Activated naive CD4-positive, alpha-beta T cell treated with anti-CD3 and anti-CD28 coated beads, Interleukin-2, amount 50 U/mL, for 72 hours (primary cell): ENCODE measurements at regions not wholly inside any gene's neighbourhood (a gene's known extent, or its start where the extent isn't known, plus 50 kb on each side); places are given as distances from the start of the nearest gene placed in this dataset.

ENCODE experiments used
- ATAC-seq, 2 donors: fragments of 150-1000 bp; cut with Tn5 transposase; 2 replicates each; pipeline ENCODE4 v1.10.0; 2021; ENCODE audit warnings: mild to moderate bottlenecking in 2 of 2, moderate library complexity in 2 of 2
- DNase-seq, 2 donors: peaks; one replicate each; pipeline ENCODE4 v3.0.0; 2021 to 2022; ENCODE audit warnings: low spot score in 2 of 2
- H3K27ac Mint-ChIP-seq, 2 donors: one replicate each; pipeline ENCODE4 v1.8.0; 2022; ENCODE audit warnings: mild to moderate bottlenecking in 2 of 2, mixed read lengths in 2 of 2
- H3K36me3 Mint-ChIP-seq, 2 donors: one replicate each; pipeline ENCODE4 v1.8.0; 2022; ENCODE audit warnings: mixed read lengths in 2 of 2
- H3K9me3 Mint-ChIP-seq, 2 donors: one replicate each; pipeline ENCODE4 v1.8.0; 2022; ENCODE audit warnings: mixed read lengths in 2 of 2

DNA sequence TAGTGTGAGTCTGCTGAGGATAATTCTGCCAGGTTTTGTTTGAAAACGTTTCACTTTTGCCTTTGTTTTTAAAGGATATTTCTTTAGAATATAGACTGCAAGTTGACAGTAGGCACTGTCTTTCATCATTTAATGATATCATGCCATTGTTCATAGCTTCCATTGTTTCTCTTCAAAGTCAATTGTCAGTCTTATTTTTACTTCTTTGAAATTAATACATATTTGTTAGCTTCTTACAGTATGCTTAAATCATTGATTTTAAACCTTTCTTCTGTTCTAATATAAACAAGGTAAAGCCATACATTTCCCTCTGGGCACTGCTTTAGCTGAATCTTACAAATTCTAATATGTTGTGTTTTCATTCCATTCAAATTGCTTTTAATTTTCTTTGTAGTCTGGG, 62.3 kb upstream of the PARVA start:
- DNase-seq (no peak), ATAC-seq (no peak)
- Mint-ChIP-seq H3K9me3 (peaks cover 6 to 10% of the 10 kb centered on the region in 2 donors), H3K36me3 (no peaks in the 10 kb centered on the region), H3K27ac (no peak overlapping the region)

DNA sequence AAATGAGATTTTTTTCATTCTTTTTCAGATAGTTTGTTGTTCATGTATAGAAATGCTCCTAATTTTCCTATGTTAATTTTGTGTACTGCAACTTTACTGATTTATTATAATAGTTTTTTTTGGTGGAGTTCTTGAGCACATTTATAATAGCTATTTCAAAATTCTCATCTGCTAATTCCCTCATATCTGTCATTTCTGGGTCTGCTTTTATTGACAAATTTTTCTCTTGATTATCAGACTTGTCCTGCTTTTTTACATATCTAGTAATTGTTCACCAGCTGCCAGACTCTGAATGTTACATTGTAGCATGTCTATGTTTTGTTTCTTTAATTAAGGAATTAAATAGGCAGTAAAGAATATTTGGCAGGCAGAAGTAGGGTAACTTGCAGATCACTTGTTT, 60.9 kb upstream of the PARVA start:
- DNase-seq (no peak), ATAC-seq (no peak)
- H3K9me3 Mint-ChIP-seq: peaks cover 6 to 10% of the 10 kb centered on the region in 2 donors
- H3K36me3 Mint-ChIP-seq: no peaks in the 10 kb centered on the region
- H3K27ac Mint-ChIP-seq: no peak overlapping the region

DNA sequence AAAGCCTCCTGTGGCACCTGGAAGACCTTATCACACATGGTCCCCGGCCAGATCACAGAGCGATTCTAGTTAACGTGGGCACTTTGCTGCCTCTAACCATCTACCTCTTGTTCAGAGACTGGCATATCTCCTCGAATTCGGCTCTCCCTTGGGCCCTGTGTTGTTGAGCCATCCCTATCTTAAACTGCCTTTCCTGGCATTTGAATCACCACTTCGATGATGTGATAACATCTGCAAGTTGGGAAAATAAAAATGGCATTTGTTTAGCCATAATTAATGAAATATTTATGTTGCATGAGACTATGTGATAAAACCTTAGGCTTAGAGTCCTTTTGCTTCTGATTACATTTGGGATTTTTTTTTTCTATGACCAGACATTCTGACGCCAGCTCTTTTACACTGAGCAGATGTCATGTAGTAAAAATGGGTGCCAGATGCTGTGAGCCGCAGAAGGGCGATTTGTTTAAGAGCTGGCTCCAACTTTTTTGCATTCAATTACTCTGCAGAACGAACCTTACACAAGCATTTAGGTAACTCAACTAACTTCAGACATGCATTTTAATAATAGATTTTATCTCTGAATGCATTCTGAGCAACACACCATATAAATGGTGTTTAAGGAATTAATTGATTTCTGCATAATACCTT, 58.5 kb upstream of the PARVA start:
- Mint-ChIP-seq H3K27ac (no peak overlapping the region), H3K36me3 (no peaks in the 10 kb centered on the region)
- DNase-seq: no peak

DNA sequence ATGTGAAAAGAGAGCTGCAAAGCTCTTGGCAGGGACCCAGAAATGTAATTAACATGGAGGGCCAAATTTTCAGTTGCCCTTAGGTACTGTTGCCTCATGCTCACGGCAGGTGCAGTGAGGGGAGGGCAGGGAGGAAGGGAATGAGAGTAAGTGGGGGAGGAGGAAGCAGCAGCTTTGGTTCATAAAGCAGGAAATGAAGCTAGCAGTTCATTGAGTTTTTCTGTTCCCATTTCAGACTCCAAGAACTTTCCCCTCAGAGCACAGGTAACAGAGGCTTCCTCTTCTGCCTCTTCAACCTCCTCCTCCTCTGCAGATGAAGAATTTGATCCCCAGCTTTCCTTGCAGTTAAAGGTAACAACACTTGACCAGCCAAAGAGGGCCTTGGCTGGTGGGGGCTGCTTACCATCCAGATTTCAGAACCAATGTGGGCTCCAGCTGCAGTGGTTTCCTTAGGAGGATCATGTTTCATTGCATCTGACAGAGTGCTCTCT, 57.9 kb upstream of the PARVA start:
- Mint-ChIP-seq H3K27ac (no peak overlapping the region), H3K36me3 (no peaks in the 10 kb centered on the region), H3K9me3 (peaks cover 6 to 10% of the 10 kb centered on the region in 2 donors)
- ATAC-seq: no peak
- no peak for DNase-seq

More for the DNA sequence above, 58.5 kb upstream of the PARVA start:
- H3K9me3 Mint-ChIP-seq: peaks cover 6 to 10% of the 10 kb centered on the region in 2 donors
- no peak for ATAC-seq

DNA sequence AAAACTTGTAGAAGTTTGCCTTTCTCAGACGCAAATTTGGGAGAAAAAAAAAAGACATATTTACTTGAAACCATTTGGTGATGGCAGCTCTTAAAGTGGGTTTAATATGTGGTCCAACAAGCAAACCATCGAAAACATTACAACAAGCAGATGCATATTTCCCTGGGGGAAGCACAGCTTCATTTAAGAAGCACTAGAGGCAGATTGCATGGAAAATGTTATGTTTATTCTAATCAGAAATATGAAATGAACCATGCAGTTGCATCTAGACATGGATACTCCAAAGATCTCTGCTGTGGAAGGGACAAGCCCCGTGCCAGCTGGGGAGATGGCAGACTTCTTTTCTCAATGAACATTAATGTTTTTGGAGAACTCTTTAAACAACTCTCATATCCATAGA, 57.4 kb upstream of the PARVA start:
- Mint-ChIP-seq H3K27ac (no peak overlapping the region), H3K9me3 (peaks cover 6 to 7% of the 10 kb centered on the region in 2 donors), H3K36me3 (no peaks in the 10 kb centered on the region)
- no peak for DNase-seq
- no peak for ATAC-seq

DNA sequence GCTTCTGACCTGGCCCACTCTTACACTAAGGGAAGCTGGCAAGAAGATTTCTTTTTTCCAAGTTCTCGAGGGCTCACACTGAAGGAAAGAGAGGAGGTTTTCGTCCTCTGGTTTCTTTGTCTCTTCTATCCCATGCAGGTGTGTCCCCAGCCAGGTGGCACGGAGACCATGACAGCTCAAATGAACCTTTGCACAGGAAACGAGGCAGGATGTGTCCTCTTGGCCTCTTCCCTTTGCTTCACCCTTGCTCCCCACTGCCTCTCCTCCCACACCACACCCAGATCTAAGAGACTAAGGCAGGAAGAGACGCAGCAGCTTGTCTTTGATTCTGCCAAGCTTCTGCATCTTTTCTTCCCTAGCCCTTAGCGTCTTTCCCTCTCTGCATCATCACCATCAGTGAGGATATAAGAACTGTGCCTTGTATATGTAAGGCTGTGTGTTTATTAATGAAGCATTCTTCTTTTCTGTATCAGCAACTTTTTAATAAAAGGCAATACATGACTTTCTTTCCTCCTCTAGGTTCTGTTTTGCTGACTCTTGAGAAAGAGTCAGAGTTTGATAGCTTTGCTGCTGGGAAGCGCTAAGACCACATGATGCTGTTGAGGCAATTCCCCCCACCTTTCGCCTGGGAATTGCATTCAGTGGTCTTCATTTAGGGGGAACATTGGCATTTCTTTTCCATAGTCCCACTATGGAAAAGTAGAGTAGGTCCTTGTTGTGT, 56.0 kb upstream of the PARVA start:
- Mint-ChIP-seq H3K27ac (no peak overlapping the region), H3K36me3 (no peaks in the 10 kb centered on the region), H3K9me3 (peaks cover 5 to 6% of the 10 kb centered on the region in 2 donors)
- ATAC-seq (no peak), DNase-seq (no peak)

DNA sequence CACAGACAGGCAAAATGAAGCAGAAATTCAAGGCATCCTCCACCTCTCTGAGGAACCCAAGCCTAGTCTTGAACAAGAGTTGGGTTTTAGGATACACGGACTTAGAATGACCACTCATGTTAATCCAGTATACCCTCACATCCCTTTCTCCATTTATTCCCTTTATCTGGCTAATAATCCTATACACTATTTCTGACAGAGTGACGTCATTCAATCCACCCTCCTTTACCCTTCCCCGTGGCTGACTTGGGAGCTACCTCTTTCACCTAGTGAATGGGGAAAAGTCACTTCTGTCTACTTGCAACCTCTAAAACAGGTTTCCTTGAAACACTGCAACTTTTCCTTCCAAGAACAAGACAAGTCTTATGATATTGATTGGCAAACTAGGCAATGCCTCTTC, 52.8 kb upstream of the PARVA start:
- ATAC-seq: no peak
- DNase-seq: no peak
- peak overlapping the region in 1 of 2 donors; percentile 57 for H3K27ac Mint-ChIP-seq
- no peaks in the 10 kb centered on the region for H3K36me3 Mint-ChIP-seq
- no peaks in the 10 kb centered on the region for H3K9me3 Mint-ChIP-seq
